ENCODE measurements at regions not wholly inside any gene's neighbourhood (a gene's known extent, or its start where the extent isn't known, plus 50 kb on each side); places are given as distances from the start of the nearest gene placed in this dataset.

DNA sequence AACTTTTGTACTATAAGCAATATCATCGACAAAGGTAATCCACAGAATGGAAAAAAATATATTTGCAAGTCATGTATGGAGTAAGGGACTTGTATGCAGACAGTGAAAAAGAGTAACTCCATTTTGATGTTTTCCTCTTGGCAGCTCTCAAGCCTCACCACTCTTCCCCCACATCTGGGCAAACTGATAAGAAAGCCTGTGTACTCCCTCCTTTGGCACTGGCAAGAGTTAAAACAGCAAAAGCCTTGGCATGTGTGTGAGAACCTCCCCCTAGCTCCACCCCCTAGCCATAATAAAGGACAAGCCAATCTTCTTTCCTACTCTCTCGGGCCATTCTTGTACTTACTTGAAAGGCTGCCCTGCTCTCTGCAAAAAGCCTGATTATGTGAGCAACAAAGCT lies 335.2 kb downstream of the LRATD1 start:
- Histone ChIP-seq H3K14ac (ENCODE audit: insufficient read length) (no peak overlapping the region), H3K9me3 (ENCODE audit: insufficient read depth in 2 of 2, low read depth in 1 of 2, low read length in 1 of 2) (no peaks in the 10 kb centered on the region), H2BK5ac (ENCODE audit: low read depth, low read length) (no peak overlapping the region), H4K5ac (ENCODE audit: insufficient read length, low read depth, low read length) (no peak overlapping the region), H4K20me1 (replicated peaks in 1 of 2; ENCODE audit: control insufficient read depth in 1 of 2, insufficient read depth in 2 of 2, low read length in 2 of 2) (no peaks in the 10 kb centered on the region), H2BK12ac (ENCODE audit: low read depth, low read length) (no peak overlapping the region), H2BK15ac (ENCODE audit: low read length) (no peak overlapping the region), H3K4me1 (replicated peaks in 1 of 4; ENCODE audit: control insufficient read depth in 3 of 4, insufficient read depth in 4 of 4, low read length in 3 of 4) (no peaks in the 10 kb centered on the region), H3K23me2 (ENCODE audit: low read depth, low read length) (no peaks in the 10 kb centered on the region), H3K4ac (replicated peaks; ENCODE audit: insufficient read length, low read depth, low read length) (no peak overlapping the region), H3K23ac (ENCODE audit: insufficient read length) (no peak overlapping the region), H3K9ac (replicated peaks in 1 of 4; ENCODE audit: extremely low read depth in 1 of 4, low read depth in 3 of 4, low read length in 3 of 4) (no peak overlapping the region), H2AFZ (ENCODE audit: low read length) (0 out of 2 replicates have a peak overlapping the region, but pooled peaks have one; percentile 10), H3K18ac (ENCODE audit: extremely low read depth, low read length) (no peak overlapping the region), H2BK120ac (replicated peaks; ENCODE audit: low read depth, low read length) (no peak overlapping the region), H4K8ac (ENCODE audit: extremely low read depth, insufficient read depth, low read length) (no peak overlapping the region), H3K27me3 (replicated peaks in 1 of 4; ENCODE audit: control insufficient read depth in 3 of 4, extremely low read depth in 1 of 4, insufficient read depth in 3 of 4, low read length in 3 of 4) (no peaks in the 10 kb centered on the region), H2BK20ac (ENCODE audit: low read length) (no peak overlapping the region), H3K36me3 (ENCODE audit: control insufficient read depth in 2 of 4, insufficient read depth in 4 of 4, low read length in 3 of 4) (no peaks in the 10 kb centered on the region), H3K79me2 (ENCODE audit: control insufficient read depth in 1 of 2, insufficient read depth in 2 of 2, low read length in 2 of 2) (no peaks in the 10 kb centered on the region), H2AK5ac (ENCODE audit: low read depth, low read length) (no peak overlapping the region), H3K27ac (ENCODE audit: low read depth, low read length) (no peak overlapping the region), H4K91ac (replicated peaks; ENCODE audit: insufficient read length, low read length) (no peak overlapping the region), H3K56ac (replicated peaks; ENCODE audit: insufficient read length, low read depth, low read length) (no peak overlapping the region), H3K4me3 (ENCODE audit: extremely low read depth in 1 of 4, insufficient read depth in 2 of 4, low read depth in 3 of 4, low read length in 4 of 4) (no peak overlapping the region), H3K4me2 (ENCODE audit: insufficient read depth in 1 of 2, low read depth in 2 of 2, low read length in 2 of 2) (no peak overlapping the region), H3K79me1 (ENCODE audit: low read depth, low read length) (no peaks in the 10 kb centered on the region)
- 84% methylated on average over 2 of the region's 2 CpGs; no CpG with 5 or more reads in 1 of the 2 experiments for WGBS, 2 experiments (ENCODE audit: extremely low coverage in 1 of 2, insufficient coverage in 1 of 2, insufficient read length in 1 of 2, insufficient replicate concordance in 2 of 2, low coverage in 1 of 2, low lambda C conversion rate in 2 of 2, missing lambda C conversion rate in 1 of 2)
- FAIRE-seq = no peak
- no peak for DNase-seq (ENCODE audit: low read depth in 1 of 2, low spot score in 2 of 2)
- ChIA-PET CTCF (ENCODE audit: partially characterized antibody) (interaction anchor here (0.7 to 0.9 kb wide), 2 partner anchors 52 to 64 kb away, joined by 3 read pairs; no protein-coding TSS in a partner anchor), POLR2A (ENCODE audit: partially characterized antibody) (no interaction called here)
- TF ChIP-seq RXRA (IDR thresholded peaks at IDR 0.05; ENCODE audit: insufficient read depth, low read depth, low read length) (no peak), POLR2A (IDR thresholded peaks at IDR 0.05; ENCODE audit: control extremely low read depth in 1 of 2, low read depth in 2 of 2, low read length in 2 of 2) (no peak), FOSL1 (IDR thresholded peaks at IDR 0.05; ENCODE audit: insufficient read depth, low read depth, low read length) (no peak), BRCA1 (IDR thresholded peaks at IDR 0.05; ENCODE audit: low read depth, low read length) (no peak), ZNF274 (IDR thresholded peaks at IDR 0.05; ENCODE audit: borderline replicate concordance, extremely low read depth, low read length) (no peak), TAF1 (IDR thresholded peaks at IDR 0.05; ENCODE audit: low read depth, low read length) (no peak), HDAC2 (IDR thresholded peaks at IDR 0.05; ENCODE audit: borderline replicate concordance in 1 of 2, low read depth in 2 of 2, low read length in 2 of 2) (no peak), SP1 (IDR thresholded peaks at IDR 0.05; ENCODE audit: low read depth, low read length) (no peak), SP2 (IDR thresholded peaks at IDR 0.05; ENCODE audit: low read length) (no peak), SIRT6 (IDR thresholded peaks at IDR 0.05; ENCODE audit: low read length) (no peak)
